SU-DHL-6 (cell line): ENCODE measurements at regions not wholly inside any gene's neighbourhood (a gene's known extent, or its start where the extent isn't known, plus 50 kb on each side); places are given as distances from the start of the nearest gene placed in this dataset.

ENCODE experiments used
- H2AFZ ChIP-seq: fragments of 200-600 bp; sonication (generic); 2 replicates; pipeline ENCODE4 v1.6.1; 2014; ENCODE audit warnings: low read depth, mild to moderate bottlenecking, moderate library complexity, mixed read lengths, antibody characterized with exemption, low read length; ENCODE audit not compliant: severe bottlenecking
- H3F3A ChIP-seq: fragments of 200-600 bp; shearing (Covaris generic); 2 replicates; pipeline ENCODE4 v1.6.0; 2016; ENCODE audit warnings: antibody characterized with exemption, mild to moderate bottlenecking; ENCODE audit not compliant: insufficient read depth
- H3K27ac ChIP-seq: fragments of 200-600 bp; sonication (generic); 2 replicates; pipeline ENCODE4 v1.5.1; 2016; ENCODE audit warnings: low read depth, mild to moderate bottlenecking, low read length, moderate library complexity, mixed read lengths
- H3K27me3 ChIP-seq: fragments of 200-600 bp; sonication (generic), shearing (Covaris generic); 2 replicates; pipeline ENCODE4 v1.6.0; 2014; ENCODE audit warnings: mild to moderate bottlenecking, low read length
- H3K36me3 ChIP-seq: fragments of 200-600 bp; sonication (generic); 2 replicates; pipeline ENCODE4 v1.6.1; 2014; ENCODE audit warnings: mild to moderate bottlenecking, low read length, mixed read lengths
- H3K4me2 ChIP-seq: fragments of 300-600, 200-600 bp; shearing (Covaris generic), sonication (generic); 2 replicates; pipeline ENCODE4 v1.6.0; 2014; ENCODE audit warnings: low read length, low read depth, mild to moderate bottlenecking; ENCODE audit not compliant: poor library complexity, severe bottlenecking
- H3K4me3 ChIP-seq: fragments of 200-600 bp; sonication (generic); 2 replicates; pipeline ENCODE4 v1.5.1; 2014; ENCODE audit warnings: antibody characterized with exemption, low read length, mild to moderate bottlenecking, mixed read lengths; ENCODE audit not compliant: insufficient read depth, poor library complexity, severe bottlenecking
- H3K79me2 ChIP-seq: fragments of 200-600 bp; sonication (generic); 2 replicates; pipeline ENCODE4 v1.6.1; 2014; ENCODE audit warnings: mild to moderate bottlenecking, low read length, moderate library complexity; ENCODE audit not compliant: insufficient read depth
- H3K9ac ChIP-seq: fragments of 200-600 bp; sonication (generic); 2 replicates; pipeline ENCODE4 v1.7.0; 2014; ENCODE audit warnings: mild to moderate bottlenecking, low read length
- H3K9me2 ChIP-seq: fragments of 200-600 bp; sonication (generic); replicated peaks from 2 replicates; pipeline ENCODE4 v1.6.1; 2014; ENCODE audit warnings: low read length; ENCODE audit not compliant: insufficient read depth
- H3K9me3 ChIP-seq: fragments of 200-600 bp; sonication (generic); 2 replicates; pipeline ENCODE4 v1.6.1; 2014; ENCODE audit warnings: low read length, mixed read lengths; ENCODE audit not compliant: insufficient read depth
- H4K20me1 ChIP-seq: fragments of 200-600 bp; sonication (generic); 2 replicates; pipeline ENCODE4 v1.6.1; 2014; ENCODE audit warnings: low read depth, mild to moderate bottlenecking, antibody characterized with exemption, low read length, moderate library complexity, mixed read lengths
- EZH2phosphoT487 ChIP-seq: fragments of 200-600 bp; sonication (generic), shearing (Covaris generic); conservative IDR thresholded peaks from 2 replicates; pipeline ENCODE4 v1.6.1; 2018; ENCODE audit warnings: mild to moderate bottlenecking, antibody characterized with exemption, low read length, moderate library complexity, mixed read lengths
- TF ChIP-seq, protein P1 (sequence below): fragments of 200-600 bp; sonication (generic); IDR thresholded peaks from one replicate; pipeline ENCODE4 v1.5.1; 2017; ENCODE audit warnings: antibody characterized with exemption, mild to moderate bottlenecking, low read length, moderate library complexity; ENCODE audit not compliant: insufficient read depth, poor library complexity, severe bottlenecking

DNA sequence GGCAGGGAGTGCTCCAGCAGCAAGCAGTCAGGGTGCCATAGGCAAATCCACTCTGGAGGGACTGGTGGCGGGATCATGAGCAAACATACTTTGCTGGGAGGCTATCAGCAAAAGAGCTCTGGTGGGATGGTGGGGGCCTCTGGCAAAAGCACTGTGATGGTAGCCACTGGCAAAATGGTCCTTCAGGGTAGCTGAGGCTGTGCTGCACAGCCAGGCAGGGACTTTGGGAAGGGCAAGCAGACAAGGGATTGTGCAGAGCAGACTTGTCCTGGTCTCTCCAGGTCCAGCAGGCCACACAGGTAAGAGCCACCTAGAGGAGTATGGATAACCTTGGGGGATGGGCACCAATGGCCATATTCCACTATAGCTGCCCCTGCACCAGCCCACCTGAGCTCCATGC is 129.4 kb upstream of the OTOS start:
- Histone ChIP-seq H3F3A (no peaks in the 10 kb centered on the region), H3K4me3 (no peak overlapping the region), H3K36me3 (no peaks in the 10 kb centered on the region), H3K9me2 (no peaks in the 10 kb centered on the region), H2AFZ (no peak overlapping the region), H3K4me2 (no peak overlapping the region), H3K9me3 (peaks cover 7% of the 10 kb centered on the region; the same call in 1 of the 2 replicates), H3K27me3 (no peaks in the 10 kb centered on the region), H3K79me2 (no peaks in the 10 kb centered on the region), H4K20me1 (no peaks in the 10 kb centered on the region), H3K9ac (no peak overlapping the region), H3K27ac (no peak overlapping the region)
- TF ChIP-seq, protein P1, sequence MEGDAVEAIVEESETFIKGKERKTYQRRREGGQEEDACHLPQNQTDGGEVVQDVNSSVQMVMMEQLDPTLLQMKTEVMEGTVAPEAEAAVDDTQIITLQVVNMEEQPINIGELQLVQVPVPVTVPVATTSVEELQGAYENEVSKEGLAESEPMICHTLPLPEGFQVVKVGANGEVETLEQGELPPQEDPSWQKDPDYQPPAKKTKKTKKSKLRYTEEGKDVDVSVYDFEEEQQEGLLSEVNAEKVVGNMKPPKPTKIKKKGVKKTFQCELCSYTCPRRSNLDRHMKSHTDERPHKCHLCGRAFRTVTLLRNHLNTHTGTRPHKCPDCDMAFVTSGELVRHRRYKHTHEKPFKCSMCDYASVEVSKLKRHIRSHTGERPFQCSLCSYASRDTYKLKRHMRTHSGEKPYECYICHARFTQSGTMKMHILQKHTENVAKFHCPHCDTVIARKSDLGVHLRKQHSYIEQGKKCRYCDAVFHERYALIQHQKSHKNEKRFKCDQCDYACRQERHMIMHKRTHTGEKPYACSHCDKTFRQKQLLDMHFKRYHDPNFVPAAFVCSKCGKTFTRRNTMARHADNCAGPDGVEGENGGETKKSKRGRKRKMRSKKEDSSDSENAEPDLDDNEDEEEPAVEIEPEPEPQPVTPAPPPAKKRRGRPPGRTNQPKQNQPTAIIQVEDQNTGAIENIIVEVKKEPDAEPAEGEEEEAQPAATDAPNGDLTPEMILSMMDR: no peak
- TF ChIP-seq EZH2phosphoT487: no peak

DNA sequence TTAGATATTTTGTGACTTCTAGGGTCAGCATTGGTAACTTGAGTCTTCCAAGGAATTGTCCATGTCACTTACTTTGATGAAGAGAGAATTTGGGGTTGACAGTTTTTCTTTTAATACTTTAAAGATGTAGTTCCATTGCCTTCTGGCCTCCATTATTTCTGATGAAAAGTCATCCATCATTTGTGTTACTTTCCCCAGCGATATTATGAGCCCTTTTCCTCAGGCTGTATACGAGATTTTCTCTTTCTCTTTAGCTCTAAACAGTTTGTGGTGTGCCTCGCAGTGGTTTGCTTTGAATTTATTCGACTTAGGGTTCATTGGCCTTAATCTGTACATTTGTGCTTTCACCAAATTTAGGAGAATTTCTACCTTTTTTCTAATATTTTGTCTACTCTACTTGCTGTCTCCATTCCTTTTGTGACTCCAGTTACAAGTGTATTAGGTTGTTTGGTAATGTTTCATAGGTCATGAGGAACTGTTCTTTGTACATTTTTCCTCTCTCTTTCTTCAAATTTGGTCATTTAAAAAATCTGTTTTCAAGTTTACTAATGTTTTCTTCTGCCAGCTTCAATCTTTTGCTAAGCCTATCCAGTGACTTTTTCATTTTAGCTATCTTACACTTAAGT is 131.4 kb upstream of the OTOS start:
- H3K36me3 ChIP-seq: no peaks in the 10 kb centered on the region
- H3K9me2 ChIP-seq: no peaks in the 10 kb centered on the region
- TF ChIP-seq, protein P1: no peak
- TF ChIP-seq EZH2phosphoT487: no peak
- H2AFZ ChIP-seq: no peak overlapping the region
- no peak overlapping the region for H3K4me2 ChIP-seq
- H3K9ac ChIP-seq: no peak overlapping the region
- H3K27me3 ChIP-seq: no peaks in the 10 kb centered on the region
- no peak overlapping the region for H3K4me3 ChIP-seq
- no peaks in the 10 kb centered on the region for H4K20me1 ChIP-seq
- no peak overlapping the region for H3K27ac ChIP-seq
- no peaks in the 10 kb centered on the region for H3K79me2 ChIP-seq
- peaks cover 7% of the 10 kb centered on the region; the same call in 1 of the 2 replicates for H3K9me3 ChIP-seq
- no peaks in the 10 kb centered on the region for H3F3A ChIP-seq

GRCh38 chr2:240275386-240275785 is 134.9 kb upstream of the OTOS start:
- no peak overlapping the region for H3K4me2 ChIP-seq
- no peak overlapping the region for H3K9ac ChIP-seq
- H3K79me2 ChIP-seq: no peaks in the 10 kb centered on the region
- H3K9me2 ChIP-seq: no peaks in the 10 kb centered on the region
- no peak for TF ChIP-seq EZH2phosphoT487
- TF ChIP-seq, protein P1: no peak
- H3K4me3 ChIP-seq: no peak overlapping the region
- no peaks in the 10 kb centered on the region for H4K20me1 ChIP-seq
- peaks cover 7% of the 10 kb centered on the region; the same call in 1 of the 2 replicates for H3K9me3 ChIP-seq
- no peak overlapping the region for H3K27ac ChIP-seq
- no peaks in the 10 kb centered on the region for H3K27me3 ChIP-seq
- no peak overlapping the region for H2AFZ ChIP-seq
- H3K36me3 ChIP-seq: no peaks in the 10 kb centered on the region
- H3F3A ChIP-seq: no peaks in the 10 kb centered on the region
